Activated T-helper 2 cell treated with anti-CD3 and anti-CD28 coated beads, Interferon-gamma antibody, Interleukin-2, Interleukin-4, amounts not matched to agents 10 μg/mL and 5 μg/mL and 100 μg/mL, durations not matched to agents 14 hours and 24 hours and 36 hours (primary cell): ENCODE measurements at regions not wholly inside any gene's neighbourhood (a gene's known extent, or its start where the extent isn't known, plus 50 kb on each side); places are given as distances from the start of the nearest gene placed in this dataset.

Experiments used
- DNase-seq: peaks from one replicate; pipeline ENCODE4 v3.0.0; 2021; ENCODE audit warnings: low spot score
- H3K27ac Mint-ChIP-seq: one replicate; pipeline ENCODE4 v1.8.0; 2021; ENCODE audit warnings: mixed read lengths
- H3K27me3 Mint-ChIP-seq: one replicate; pipeline ENCODE4 v1.8.0; 2021; ENCODE audit warnings: low read depth, mixed read lengths
- H3K36me3 Mint-ChIP-seq: one replicate; pipeline ENCODE4 v1.8.0; 2021; ENCODE audit warnings: low read depth, mixed read lengths
- H3K4me1 Mint-ChIP-seq: one replicate; pipeline ENCODE4 v1.8.0; 2021; ENCODE audit warnings: low read depth, mixed read lengths
- H3K4me3 Mint-ChIP-seq: one replicate; pipeline ENCODE4 v1.8.0; 2021; ENCODE audit warnings: low read depth, mild to moderate bottlenecking, moderate library complexity, mixed read lengths
- H3K9me3 Mint-ChIP-seq: one replicate; pipeline ENCODE4 v1.8.0; 2021; ENCODE audit warnings: mixed read lengths
- intact Hi-C: fragments of 100-400 bp; cut with micrococcal nuclease; formaldehyde crosslinking; loops from one replicate; pipeline ENCODE4 v1.15.1; 2023

GRCh38 chr3:175989161-175989560 lies 1130.0 kb downstream of the NAALADL2 start:
- intact Hi-C loops, result no loop called here
- no peak overlapping the region for H3K4me3 Mint-ChIP-seq
- no peaks in the 10 kb centered on the region for H3K27me3 Mint-ChIP-seq
- DNase-seq, result no peak
- no peaks in the 10 kb centered on the region for H3K4me1 Mint-ChIP-seq
- H3K36me3 Mint-ChIP-seq, result no peaks in the 10 kb centered on the region
- no peak overlapping the region for H3K27ac Mint-ChIP-seq
- H3K9me3 Mint-ChIP-seq, result peaks cover 25% of the 10 kb centered on the region

- Mint-ChIP-seq H3K27me3 (no peaks in the 10 kb centered on the region), H3K27ac (no peak overlapping the region), H3K4me3 (no peak overlapping the region), H3K36me3 (no peaks in the 10 kb centered on the region), H3K9me3 (peaks cover 18% of the 10 kb centered on the region), H3K4me1 (no peaks in the 10 kb centered on the region)
- intact Hi-C loops, result no loop called here
- DNase-seq, result no peak
Observed at GRCh38 chr3:175988401-175988800, 1129.3 kb downstream of the NAALADL2 start.

GRCh38 chr3:175985781-175986180 lies 1126.6 kb downstream of the NAALADL2 start:
- H3K36me3 Mint-ChIP-seq, result no peaks in the 10 kb centered on the region
- no peaks in the 10 kb centered on the region for H3K27me3 Mint-ChIP-seq
- H3K27ac Mint-ChIP-seq, result no peak overlapping the region
- intact Hi-C loops, result no loop called here
- no peaks in the 10 kb centered on the region for H3K4me1 Mint-ChIP-seq
- DNase-seq, result no peak
- H3K4me3 Mint-ChIP-seq, result no peak overlapping the region
- peaks cover 17% of the 10 kb centered on the region for H3K9me3 Mint-ChIP-seq

- H3K4me1 Mint-ChIP-seq, result no peaks in the 10 kb centered on the region
- H3K27me3 Mint-ChIP-seq, result no peaks in the 10 kb centered on the region
- no peak overlapping the region for H3K27ac Mint-ChIP-seq
- intact Hi-C loops, result no loop called here
- DNase-seq, result no peak
- no peak overlapping the region for H3K4me3 Mint-ChIP-seq
- H3K36me3 Mint-ChIP-seq, result no peaks in the 10 kb centered on the region
- peaks cover 22% of the 10 kb centered on the region for H3K9me3 Mint-ChIP-seq
Observed at GRCh38 chr3:175983379-175983778, 1124.2 kb downstream of the NAALADL2 start.

GRCh38 chr3:175980486-175981090 lies 1121.5 kb downstream of the NAALADL2 start:
- Mint-ChIP-seq H3K27me3 (no peaks in the 10 kb centered on the region), H3K27ac (no peak overlapping the region), H3K4me1 (no peaks in the 10 kb centered on the region), H3K4me3 (no peak overlapping the region), H3K9me3 (peaks cover 26% of the 10 kb centered on the region), H3K36me3 (no peaks in the 10 kb centered on the region)
- no peak for DNase-seq
- intact Hi-C loops, result no loop called here

GRCh38 chr3:175977968-175978752 lies 1119.0 kb downstream of the NAALADL2 start:
- no peaks in the 10 kb centered on the region for H3K27me3 Mint-ChIP-seq
- H3K36me3 Mint-ChIP-seq, result no peaks in the 10 kb centered on the region
- H3K27ac Mint-ChIP-seq, result no peak overlapping the region
- no peak overlapping the region for H3K4me3 Mint-ChIP-seq
- no peaks in the 10 kb centered on the region for H3K4me1 Mint-ChIP-seq
- intact Hi-C loops, result no loop called here
- peaks cover 26% of the 10 kb centered on the region for H3K9me3 Mint-ChIP-seq
- no peak for DNase-seq

GRCh38 chr3:175969456-175969855 lies 1110.3 kb downstream of the NAALADL2 start:
- H3K27ac Mint-ChIP-seq, result no peak overlapping the region
- no peaks in the 10 kb centered on the region for H3K36me3 Mint-ChIP-seq
- no peak overlapping the region for H3K4me3 Mint-ChIP-seq
- no peaks in the 10 kb centered on the region for H3K4me1 Mint-ChIP-seq
- H3K27me3 Mint-ChIP-seq, result no peaks in the 10 kb centered on the region
- intact Hi-C loops, result no loop called here
- H3K9me3 Mint-ChIP-seq, result peaks cover 37% of the 10 kb centered on the region
- no peak for DNase-seq

- Mint-ChIP-seq H3K27ac (no peak overlapping the region), H3K27me3 (no peaks in the 10 kb centered on the region), H3K36me3 (no peaks in the 10 kb centered on the region), H3K9me3 (peaks cover 37% of the 10 kb centered on the region), H3K4me1 (no peaks in the 10 kb centered on the region), H3K4me3 (no peak overlapping the region)
- DNase-seq, result no peak
- intact Hi-C loops, result no loop called here
Observed at GRCh38 chr3:175965036-175965435, 1105.9 kb downstream of the NAALADL2 start.

GRCh38 chr3:175957427-175957826 lies 1098.3 kb downstream of the NAALADL2 start:
- no peak for DNase-seq
- intact Hi-C loops, result no loop called here
- no peak overlapping the region for H3K4me3 Mint-ChIP-seq
- H3K27me3 Mint-ChIP-seq, result no peaks in the 10 kb centered on the region
- peaks cover 19% of the 10 kb centered on the region for H3K9me3 Mint-ChIP-seq
- H3K36me3 Mint-ChIP-seq, result no peaks in the 10 kb centered on the region
- no peak overlapping the region for H3K27ac Mint-ChIP-seq
- no peaks in the 10 kb centered on the region for H3K4me1 Mint-ChIP-seq

- no peak overlapping the region for H3K27ac Mint-ChIP-seq
- no peaks in the 10 kb centered on the region for H3K27me3 Mint-ChIP-seq
- peaks cover 19% of the 10 kb centered on the region for H3K9me3 Mint-ChIP-seq
- no peaks in the 10 kb centered on the region for H3K36me3 Mint-ChIP-seq
- no peaks in the 10 kb centered on the region for H3K4me1 Mint-ChIP-seq
- DNase-seq, result no peak
- intact Hi-C loops, result no loop called here
- no peak overlapping the region for H3K4me3 Mint-ChIP-seq
Observed at GRCh38 chr3:175956964-175957363, 1097.8 kb downstream of the NAALADL2 start.

- Mint-ChIP-seq H3K36me3 (no peaks in the 10 kb centered on the region), H3K9me3 (peaks cover 24% of the 10 kb centered on the region)
Observed at GRCh38 chr3:175951047-175951694, 1092.0 kb downstream of the NAALADL2 start.

GRCh38 chr3:175948041-175948440 lies 1088.9 kb downstream of the NAALADL2 start:
- intact Hi-C loops, result no loop called here
- Mint-ChIP-seq H3K27me3 (no peaks in the 10 kb centered on the region), H3K27ac (no peak overlapping the region)

More at GRCh38 chr3:175951047-175951694, 1092.0 kb downstream of the NAALADL2 start:
- intact Hi-C loops, result no loop called here
- H3K27ac Mint-ChIP-seq, result no peak overlapping the region
- H3K27me3 Mint-ChIP-seq, result no peaks in the 10 kb centered on the region
- DNase-seq, result no peak
- H3K4me3 Mint-ChIP-seq, result no peak overlapping the region
- no peaks in the 10 kb centered on the region for H3K4me1 Mint-ChIP-seq

GRCh38 chr3:175941352-175941751 lies 1082.2 kb downstream of the NAALADL2 start:
- DNase-seq, result no peak
- H3K36me3 Mint-ChIP-seq, result no peaks in the 10 kb centered on the region
- intact Hi-C loops, result no loop called here
- no peak overlapping the region for H3K27ac Mint-ChIP-seq
- peaks cover 56% of the 10 kb centered on the region for H3K9me3 Mint-ChIP-seq
- H3K4me3 Mint-ChIP-seq, result no peak overlapping the region
- H3K27me3 Mint-ChIP-seq, result no peaks in the 10 kb centered on the region
- H3K4me1 Mint-ChIP-seq, result no peaks in the 10 kb centered on the region

More at GRCh38 chr3:175948041-175948440, 1088.9 kb downstream of the NAALADL2 start:
- no peaks in the 10 kb centered on the region for H3K4me1 Mint-ChIP-seq
- no peak overlapping the region for H3K4me3 Mint-ChIP-seq
- H3K36me3 Mint-ChIP-seq, result no peaks in the 10 kb centered on the region
- peaks cover 39% of the 10 kb centered on the region for H3K9me3 Mint-ChIP-seq
- DNase-seq, result no peak
